GM13976 (cell line): ENCODE measurements at regions not wholly inside any gene's neighbourhood (a gene's known extent, or its start where the extent isn't known, plus 50 kb on each side); places are given as distances from the start of the nearest gene placed in this dataset.
"Not testable (repeated sequence)": the region's sequence is repeated elsewhere in the genome, so short reads cannot be mapped to it uniquely, and the experiment has no call there.

Experiments
- DNase-seq: peaks from one replicate; pipeline ENCODE4 v3.0.0; 2012; ENCODE audit warnings: low spot score
- CTCF ChIP-seq: IDR thresholded peaks from 2 replicates; pipeline ENCODE4 v1.5.1; 2012; ENCODE audit warnings: borderline replicate concordance, mild to moderate bottlenecking; ENCODE audit not compliant: insufficient read depth; ENCODE audit errors: extremely low read depth, missing control alignments, control extremely low read depth
- in situ Hi-C: fragments of 300-500 bp; cut with MboI; formaldehyde crosslinking; loops from one replicate; pipeline ENCODE4 v1.12.0; 2022; ENCODE audit warnings: low sequenced_read_pairs, mixed read lengths, inconsistent platforms; ENCODE audit not compliant: unreplicated experiment

DNA sequence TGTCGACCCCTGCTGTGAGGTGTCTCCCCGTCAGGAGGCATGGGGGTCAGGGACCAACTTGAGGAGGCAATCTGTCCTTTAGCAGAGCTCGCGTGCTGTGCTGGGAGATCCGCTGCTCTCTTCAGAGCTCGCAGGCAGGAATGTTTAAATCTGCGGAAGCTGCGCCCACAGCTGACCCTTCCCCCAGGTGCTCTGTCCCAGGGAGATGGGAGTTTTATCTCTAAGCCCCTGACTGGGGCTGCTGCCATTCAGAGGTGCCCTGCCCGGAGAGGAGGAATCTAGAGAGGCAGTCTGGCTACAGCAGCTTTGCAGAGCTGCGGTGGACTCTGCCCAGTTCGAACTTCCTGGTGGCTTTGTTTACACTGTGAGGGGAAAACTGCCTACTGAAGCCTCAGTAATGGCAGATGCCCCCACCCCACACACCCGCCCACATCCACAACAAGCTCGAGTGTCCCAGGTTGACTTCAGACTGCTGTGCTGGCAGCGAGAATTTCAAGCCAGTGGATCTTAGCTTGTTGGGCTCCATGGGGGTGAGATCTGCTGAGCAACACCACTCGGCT lies 133.1 kb downstream of the CENPC start:
- DNase-seq, in situ Hi-C loops: not testable (repeated sequence)

DNA sequence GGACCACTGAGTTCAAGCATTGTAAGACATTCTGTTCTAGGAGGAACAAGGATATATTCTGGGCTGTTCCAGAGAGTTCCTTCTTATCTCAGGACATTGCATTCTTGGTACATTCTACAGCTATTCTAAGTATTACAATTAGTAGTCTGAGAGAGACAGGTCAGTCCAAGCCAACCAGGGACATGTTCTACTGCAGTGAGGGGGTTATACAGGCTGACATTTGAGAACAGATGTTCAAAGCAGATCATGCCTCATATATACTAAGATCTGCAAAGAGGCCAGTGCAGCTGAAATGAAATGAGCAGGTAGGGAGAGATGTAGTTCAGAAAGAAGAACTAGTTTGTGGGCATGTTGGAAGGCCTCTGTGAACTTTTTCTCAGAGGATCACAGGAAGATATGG lies 142.0 kb downstream of the CENPC start:
- TF ChIP-seq CTCF = no peak
- in situ Hi-C loops = no loop called here
- DNase-seq = no peak

DNA sequence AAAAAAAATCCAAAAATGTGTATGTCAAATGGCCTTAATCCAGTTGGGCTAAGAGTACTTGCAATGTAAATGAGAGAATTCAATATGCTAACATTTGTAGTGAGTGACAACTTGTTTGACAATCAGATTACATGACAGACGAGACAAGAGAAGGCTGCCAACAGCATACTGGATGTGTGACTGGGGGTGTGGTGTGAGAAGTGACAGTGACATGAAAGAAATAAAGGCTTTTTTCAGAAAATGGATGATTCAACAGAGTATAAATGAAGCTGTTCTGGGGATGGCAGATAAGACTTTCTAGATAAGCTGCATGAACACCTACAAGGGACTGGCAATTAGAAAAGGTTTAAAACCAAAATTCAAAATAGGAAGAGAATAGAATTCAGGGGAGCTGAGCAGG lies 143.4 kb downstream of the CENPC start:
- no peak for DNase-seq
- no peak for TF ChIP-seq CTCF
- in situ Hi-C loops = no loop called here

GRCh38 chr4:67397931-67398330 lies 147.4 kb downstream of the CENPC start:
- no peak for TF ChIP-seq CTCF
- no peak for DNase-seq
- in situ Hi-C loops = no loop called here

DNA sequence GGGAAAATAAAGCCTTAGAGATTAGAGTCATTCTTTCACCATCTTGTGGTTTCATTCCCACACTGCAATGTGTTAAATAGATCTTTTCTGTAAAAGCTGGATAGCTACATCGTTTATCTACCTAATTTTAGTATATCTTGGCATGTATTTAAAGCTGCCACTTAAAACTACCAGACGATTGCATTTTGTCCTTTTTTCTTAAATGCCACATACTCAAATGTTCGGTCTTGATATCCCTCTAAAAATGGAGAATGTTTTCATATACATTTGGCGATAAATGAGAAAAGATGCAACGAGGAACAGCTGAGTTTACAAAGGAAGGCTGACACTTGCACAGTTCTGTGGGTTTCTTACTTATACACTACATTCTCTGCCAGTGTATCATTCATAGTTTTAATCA lies 148.3 kb downstream of the CENPC start:
- TF ChIP-seq CTCF = no peak
- DNase-seq = no peak
- in situ Hi-C loops = no loop called here

DNA sequence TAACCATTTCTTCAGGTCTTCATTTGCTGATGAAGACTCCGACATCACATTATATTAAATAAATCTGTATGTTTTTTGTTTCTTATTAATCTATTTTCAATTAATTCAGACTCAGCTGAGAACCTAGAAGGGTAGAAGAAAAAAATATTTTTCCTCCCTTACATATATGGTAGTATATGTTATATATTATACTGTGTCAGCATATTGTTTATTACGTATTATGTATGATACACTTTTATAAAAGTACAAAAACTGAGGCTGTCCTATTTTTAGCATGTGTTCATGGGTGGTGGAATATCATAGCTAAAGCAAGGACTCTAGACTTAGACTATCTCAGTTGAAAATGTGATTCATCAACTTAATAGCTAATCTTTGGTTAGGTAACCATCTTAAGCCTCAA lies 149.3 kb downstream of the CENPC start:
- in situ Hi-C loops = no loop called here
- DNase-seq = no peak
- no peak for TF ChIP-seq CTCF

- in situ Hi-C loops = no loop called here
- no peak for TF ChIP-seq CTCF
- no peak for DNase-seq
Observed at GRCh38 chr4:67394879-67395278, 150.4 kb downstream of the CENPC start.
